Activated CD8-positive, alpha-beta memory T cell treated with anti-CD3 and anti-CD28 coated beads, Interleukin-2, amount 50 U/mL, for 1 hour (primary cell): ENCODE measurements at regions not wholly inside any gene's neighbourhood (a gene's known extent, or its start where the extent isn't known, plus 50 kb on each side); places are given as distances from the start of the nearest gene placed in this dataset.
"Not testable (repeated sequence)": the region's sequence is repeated elsewhere in the genome, so short reads cannot be mapped to it uniquely, and the experiment has no call there.

Experiments
- DNase-seq: peaks from one replicate; pipeline ENCODE4 v3.0.0-alpha.2; 2020; ENCODE audit errors: extremely low read depth

DNA sequence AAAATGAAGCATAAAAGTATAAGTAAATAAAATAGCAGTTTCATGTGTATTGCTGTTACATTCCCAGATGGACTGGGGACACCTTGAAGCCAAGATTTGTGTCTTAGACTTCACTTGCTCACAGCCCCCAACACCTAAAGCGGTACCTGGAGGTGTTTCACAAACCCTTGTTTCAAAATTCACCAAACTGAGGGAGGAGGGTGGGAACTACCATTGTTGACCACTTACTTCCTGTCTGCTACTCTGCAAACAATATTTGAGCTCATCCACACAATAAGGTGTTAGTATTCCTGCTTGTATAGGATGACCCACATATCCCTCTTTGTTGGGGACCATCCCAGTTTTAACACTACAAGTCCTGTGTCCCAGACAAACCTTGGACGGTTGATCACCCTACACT lies 115.9 kb upstream of the SYT6 start:
- DNase-seq: no peak

DNA sequence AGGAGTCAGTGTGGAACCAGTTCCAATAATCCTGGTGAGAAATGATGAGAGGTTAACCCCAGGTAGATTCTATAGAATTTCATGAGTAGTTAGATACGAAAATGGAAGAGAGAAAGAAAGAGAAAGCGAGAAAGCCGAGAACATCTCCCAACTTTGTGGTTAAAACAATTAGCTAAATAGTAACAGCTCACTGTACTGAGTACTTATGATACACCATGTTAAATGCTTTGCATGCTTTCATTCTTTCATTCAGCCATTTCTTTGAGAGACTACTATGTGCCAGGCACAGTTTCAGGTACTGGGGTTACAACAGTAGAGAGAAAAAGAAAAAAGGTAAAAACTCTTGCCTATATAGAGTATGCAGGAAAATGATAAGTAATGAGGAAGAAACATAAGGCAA lies 109.7 kb upstream of the SYT6 start:
- DNase-seq: no peak

DNA sequence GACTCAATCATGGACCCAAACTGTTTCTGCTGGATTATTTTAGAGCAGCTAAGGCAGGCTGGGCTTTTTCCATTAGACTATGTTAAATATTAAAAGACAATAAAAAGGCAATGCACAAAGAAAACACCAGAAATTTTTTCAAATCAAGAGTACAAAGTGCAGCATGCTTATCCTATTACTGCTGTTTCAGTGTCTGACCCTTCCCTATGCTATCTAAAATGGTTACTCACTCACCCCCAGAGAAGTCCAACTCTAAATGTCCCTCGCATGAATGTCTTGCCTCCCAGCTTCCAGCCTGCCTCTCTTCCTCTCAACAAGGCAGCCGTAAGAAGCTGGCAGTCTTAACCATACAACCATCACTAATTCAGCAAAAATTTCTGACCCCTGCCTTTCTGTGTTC lies 108.7 kb upstream of the SYT6 start:
- DNase-seq: no peak

DNA sequence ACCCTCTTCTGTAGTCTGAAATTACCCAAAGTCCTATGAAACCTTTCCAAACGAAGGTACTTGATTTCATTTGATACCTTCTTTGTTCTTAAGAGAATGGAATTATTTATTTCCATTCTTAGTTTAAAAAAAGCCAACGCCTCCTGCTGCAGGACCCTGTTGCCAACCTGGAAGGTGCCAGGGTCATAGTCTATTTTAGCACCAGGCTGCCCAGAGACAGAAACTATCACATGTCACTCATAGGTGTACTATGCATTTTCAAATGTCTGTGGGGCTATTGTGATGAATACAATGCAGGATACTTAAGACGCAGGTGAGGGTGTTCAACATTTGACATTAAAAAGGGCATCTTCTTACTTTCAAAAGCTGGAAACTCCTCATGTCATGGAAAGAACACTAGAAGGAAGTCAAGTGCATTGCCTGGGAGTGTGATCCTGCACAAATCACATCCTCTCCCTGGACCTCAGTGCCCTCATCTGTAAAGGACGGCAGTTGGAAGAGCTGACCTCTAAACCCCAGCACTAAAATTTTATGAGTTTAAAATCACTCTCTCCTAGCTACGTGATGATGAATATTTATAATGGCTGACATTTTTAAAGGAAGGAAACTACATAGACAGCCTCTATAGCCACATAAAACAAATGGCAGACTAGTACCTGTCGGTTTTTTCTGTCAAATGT lies 107.3 kb upstream of the SYT6 start:
- DNase-seq: no peak

DNA sequence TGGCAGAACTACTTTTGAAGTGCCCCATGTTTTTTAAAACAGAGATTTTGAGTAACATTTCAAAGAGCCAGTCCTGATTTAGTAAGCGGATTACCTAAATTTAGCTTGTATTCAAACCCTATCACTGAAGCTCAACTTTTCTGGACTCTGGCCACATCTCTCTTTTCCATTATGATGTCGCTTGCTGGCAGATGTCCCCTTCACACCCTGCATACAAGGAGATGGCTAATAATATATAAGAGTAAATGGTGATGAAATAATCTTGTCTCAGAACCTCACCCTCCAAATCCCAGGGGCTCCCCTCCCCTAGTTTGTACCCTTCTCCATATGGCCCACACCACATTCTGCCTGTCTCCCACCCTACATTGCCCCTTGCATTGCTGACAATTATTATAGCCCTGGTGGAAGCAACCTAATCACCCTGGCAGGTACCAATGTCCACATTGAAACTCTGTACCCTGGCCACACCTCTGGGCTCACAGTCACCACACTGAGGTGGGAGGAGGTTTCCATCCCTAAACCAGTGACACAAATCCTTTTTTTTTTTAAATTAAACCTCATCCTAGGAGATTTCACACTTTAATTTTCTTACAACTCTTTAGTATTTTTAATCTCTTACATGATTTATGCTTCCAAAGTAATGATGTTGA lies 106.0 kb upstream of the SYT6 start:
- DNase-seq: no peak

DNA sequence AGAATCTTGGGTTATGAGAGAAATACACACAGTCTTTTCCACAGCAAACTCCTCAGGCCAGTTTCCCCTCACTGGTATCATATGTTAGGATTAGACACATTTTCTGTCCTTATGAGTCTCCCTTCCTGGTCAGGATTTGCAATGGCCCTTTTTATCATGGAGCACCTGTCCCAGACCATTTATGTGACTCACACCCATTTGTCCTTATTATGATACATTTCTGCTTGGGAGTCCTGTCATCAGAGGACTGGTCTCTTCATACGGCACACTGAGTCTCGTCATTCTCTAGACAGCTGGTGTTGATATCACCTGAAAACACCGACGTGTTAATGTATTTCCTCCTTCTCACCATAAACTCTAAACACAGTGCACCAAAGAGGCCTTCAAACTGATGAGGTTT lies 105.0 kb upstream of the SYT6 start:
- no peak for DNase-seq

DNA sequence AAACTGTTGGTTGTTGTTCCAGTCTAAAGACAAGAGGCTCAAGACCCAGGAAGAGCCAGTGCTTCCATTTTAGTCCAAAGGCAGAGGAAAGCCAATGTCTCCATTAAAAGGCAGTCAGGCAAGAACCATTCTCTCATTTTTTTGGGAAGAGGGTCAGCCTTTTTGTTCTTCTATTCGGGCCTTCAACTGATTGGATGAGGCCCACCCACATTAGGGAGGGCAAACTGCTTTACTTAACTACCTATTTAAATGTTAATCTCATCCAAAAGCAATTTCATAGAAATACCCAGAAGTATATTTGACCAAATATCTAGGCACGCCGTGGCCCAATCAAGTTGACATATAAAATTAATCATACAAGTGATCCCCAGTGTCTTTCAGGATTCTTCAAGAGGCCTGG lies 104.4 kb upstream of the SYT6 start:
- DNase-seq: no peak

DNA sequence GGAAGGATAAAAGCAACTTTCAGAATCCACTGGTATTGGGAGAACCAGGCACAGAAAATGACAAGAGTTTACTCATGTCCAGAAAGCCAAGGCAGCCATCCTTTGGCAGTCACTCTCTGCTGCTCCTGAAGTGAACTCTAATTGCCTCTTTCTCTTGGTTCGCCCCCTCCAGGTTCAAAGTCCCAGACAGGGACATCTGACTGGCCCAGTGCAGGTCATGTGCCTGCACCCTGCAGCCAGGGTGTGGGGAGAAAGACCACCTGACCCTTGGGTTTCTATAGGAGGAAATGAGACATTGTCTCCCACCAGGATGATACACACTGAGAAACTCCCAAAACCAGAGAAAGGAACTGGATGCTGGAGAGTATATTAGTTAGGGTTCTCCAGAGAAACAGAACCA lies 103.9 kb upstream of the SYT6 start:
- DNase-seq: no peak

DNA sequence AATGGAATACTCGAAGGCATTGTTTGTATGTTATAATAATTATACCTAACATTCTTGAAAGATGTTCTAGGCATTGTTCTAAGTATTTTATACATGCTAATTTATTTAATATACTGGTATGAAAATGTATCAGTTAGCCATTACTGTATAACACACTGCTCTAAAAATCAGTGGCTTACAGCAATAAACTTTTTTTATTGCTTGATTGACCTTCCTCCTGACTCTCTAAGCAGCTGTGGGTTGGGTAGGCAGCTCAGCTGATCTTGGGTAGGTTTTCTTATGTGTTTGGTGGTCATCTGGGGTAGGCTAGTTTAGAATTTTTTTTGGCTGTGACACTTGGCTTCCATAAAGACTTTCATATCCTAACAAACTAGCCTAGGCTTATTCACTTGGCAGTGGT lies 100.2 kb upstream of the SYT6 start:
- no peak for DNase-seq

DNA sequence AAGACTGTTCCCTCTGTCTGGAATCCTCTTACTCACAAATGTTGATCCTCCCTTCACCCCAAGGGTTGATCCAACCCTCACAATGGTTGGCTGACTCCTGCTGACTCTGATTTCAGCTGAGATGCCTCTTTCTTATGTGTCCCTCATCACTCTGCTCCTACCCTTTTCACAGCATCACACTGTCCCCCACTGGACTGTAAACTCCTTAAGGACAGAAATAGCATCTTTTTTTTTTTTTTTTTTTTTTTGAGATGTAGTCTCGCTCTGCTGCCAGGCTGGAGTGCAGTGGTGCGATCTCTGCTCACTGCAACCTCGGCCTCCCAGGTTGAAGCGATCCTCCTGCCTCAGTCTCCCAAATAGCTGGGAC lies 97.9 kb upstream of the SYT6 start:
- no peak for DNase-seq

DNA sequence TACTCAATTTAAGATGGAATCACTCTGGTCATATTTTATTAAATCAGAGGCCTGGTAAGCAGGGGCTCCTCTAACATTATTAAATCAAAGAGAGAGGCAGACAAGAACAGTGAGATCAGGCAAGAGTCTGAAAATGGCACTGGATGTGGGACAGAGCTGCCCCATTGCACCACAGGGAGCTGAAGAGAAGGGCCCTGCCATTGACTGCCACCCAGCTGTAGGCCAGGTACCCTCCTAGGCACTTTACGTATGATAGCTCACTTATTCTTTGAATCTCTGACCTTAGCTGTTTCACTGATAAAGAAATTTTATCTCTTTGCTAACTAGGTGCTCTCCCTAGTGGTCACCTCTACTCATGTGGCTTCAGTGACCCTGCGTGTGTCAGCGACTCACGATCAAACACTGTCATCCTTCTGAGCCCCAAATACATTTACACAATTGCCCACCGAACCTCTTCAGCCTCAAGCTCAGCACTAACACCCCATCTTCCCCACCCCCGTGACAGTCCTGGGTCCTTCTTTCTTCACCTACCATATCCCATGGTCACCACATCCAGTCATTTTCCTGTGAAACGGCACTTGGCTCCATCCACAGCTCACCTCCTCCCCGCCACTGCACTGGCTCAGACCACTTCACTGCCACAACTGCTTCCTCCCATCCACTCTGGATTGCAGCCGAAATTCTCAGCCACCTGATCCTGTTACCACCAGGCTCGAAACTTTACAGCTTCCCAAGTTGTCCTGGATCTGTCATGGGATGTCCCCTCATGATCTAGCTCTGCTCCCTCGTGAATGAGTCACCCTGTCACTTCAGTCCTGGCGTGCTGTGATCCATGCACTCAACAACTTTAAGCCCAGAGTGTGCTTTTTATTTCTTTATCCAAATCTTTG lies 97.3 kb upstream of the SYT6 start:
- DNase-seq: no peak

DNA sequence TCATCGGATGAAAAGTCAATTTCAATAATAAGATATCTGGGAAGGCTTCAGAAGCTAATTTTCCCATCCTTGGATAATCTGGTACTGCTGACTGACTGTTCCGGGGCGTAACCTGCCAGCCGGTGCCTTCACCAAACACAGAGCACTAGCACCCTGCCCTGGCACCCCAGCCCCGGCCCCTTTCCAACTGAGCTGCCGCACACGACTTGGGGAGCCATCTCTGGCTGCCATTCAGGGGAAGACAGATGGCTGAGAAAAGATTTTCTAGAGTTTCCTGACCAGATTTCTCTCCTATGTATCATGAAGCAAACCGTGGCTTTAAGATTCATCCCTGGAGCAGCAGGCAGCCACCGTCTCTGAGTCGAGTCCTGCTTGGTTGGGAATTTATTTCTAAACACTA lies 96.0 kb upstream of the SYT6 start:
- no peak for DNase-seq

DNA sequence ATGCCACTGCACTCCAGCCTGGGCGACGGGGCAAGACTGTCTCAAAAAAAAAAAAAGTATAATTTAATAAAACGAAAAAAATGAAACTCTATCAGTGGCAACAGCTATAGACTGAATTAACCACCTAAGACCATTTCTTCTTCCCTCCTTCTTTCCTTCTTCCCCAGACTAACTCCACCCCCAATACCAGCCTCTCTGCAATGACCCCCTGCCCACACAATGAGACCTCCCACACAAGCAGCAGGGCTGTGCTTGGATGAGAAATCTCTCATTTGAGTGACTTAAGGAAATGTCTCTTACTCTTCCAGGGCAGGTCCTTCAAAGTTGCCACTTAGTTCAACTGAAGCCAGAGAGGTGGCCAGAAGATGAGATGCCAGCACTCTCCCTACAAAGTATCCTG lies 94.5 kb upstream of the SYT6 start:
- no peak for DNase-seq

DNA sequence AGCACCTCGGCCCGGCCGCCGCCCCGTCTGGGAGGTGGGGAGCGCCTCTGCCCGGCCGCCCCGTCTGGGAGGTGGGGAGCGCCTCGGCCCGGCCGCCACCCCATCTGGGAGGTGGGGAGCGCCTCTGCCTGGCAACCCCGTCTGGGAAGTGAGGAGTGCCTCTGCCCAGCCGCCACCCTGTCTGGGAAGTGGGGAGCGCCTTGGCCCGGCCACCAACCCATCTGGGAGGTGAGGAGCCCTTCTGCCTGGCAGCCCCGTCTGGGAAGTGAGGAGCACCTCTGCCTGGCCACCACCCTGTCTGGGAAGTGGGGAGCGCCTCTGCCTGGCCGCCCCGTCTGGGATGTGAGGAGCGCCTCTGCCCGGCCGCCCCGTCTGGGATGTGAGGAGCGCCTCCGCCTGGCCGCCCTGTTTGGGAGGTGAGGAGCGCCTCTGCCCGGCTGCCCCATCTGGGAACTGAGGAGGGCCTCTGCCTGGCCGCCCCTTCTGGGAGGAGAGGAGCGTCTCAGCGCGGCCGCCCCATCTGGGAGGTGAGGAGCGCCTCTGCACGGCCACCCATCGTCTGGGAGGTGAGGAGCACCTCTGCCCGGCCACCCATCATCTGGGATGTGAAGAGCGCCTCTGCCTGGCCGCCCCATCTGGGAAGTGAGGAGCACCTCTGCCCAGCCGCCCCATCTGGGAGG lies 89.0 kb upstream of the SYT6 start:
- not testable (repeated sequence) for DNase-seq

DNA sequence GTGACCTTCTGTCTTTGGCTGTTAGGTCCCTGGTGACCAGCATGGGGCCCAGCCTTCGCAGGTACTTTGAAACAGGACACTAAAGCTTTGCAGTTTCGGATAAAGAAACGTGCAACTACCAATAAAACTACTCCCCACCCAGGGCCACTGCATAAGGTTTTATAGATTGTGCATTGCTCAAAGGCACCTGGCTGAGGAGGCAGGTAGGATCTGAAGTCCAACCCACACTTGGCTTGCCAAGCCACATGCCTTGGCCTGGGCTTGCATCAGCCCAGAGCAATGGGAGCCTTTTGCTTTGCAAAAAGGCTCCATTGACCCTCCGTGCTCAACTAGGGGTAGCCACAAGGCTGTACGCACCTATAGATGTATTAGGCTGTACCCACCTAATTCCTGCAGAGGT lies 84.4 kb upstream of the SYT6 start:
- DNase-seq: no peak

DNA sequence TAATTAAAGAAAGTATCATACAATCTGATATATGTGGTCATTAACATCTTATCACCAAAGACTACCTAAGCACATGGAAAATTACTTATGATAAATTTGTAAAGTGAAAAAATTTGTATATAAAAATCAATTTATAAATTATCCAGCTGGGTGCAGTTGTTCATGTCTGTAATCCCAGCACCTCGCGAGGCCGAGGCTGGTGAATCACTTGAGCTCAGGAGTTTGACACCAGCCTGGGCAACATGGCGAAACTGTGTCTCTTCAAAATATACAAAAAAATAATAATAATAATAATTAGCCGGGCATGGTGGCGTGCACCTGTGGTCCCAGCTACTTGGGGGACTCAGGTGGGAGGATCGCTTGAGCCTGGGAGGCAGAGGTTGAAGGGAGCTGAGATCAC lies 82.8 kb upstream of the SYT6 start:
- DNase-seq: no peak

DNA sequence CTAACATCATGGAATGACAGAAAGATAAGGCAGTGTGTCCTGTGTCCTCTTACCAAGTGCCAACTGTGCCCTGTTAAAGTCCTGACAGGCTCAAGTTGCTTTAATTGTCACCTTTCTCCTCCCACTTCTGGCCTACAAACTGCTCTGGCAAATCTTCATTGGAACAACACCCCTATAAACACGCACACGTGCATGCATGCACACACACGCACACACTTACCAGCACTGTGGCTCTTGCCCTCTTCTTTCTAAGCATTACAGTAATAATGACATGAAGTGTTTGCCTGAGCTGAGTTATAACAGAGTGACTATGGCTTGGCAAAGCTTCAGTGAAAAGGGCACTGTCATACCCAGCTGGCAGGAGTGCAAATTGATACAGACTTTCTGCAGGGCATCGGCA lies 82.3 kb upstream of the SYT6 start:
- no peak for DNase-seq

DNA sequence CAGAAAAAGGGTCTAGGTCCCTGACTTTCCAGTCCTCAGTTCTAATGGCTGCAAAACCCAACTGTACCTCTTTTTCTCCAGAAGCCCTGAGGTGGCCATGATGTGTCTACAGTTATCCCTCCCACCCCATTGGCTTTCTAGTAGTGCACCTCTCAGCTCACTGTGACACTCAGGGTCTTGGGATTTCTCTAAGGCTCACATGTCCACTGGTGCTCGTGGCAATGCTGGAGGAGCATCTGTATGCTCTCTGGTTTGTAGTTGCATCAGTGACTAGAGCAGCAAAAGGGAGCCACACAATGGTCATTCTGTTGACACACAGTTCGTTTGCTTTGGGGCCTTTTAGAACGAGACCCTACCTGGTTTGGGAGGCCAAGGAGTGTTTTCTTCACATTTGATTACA lies 81.6 kb upstream of the SYT6 start:
- no peak for DNase-seq

DNA sequence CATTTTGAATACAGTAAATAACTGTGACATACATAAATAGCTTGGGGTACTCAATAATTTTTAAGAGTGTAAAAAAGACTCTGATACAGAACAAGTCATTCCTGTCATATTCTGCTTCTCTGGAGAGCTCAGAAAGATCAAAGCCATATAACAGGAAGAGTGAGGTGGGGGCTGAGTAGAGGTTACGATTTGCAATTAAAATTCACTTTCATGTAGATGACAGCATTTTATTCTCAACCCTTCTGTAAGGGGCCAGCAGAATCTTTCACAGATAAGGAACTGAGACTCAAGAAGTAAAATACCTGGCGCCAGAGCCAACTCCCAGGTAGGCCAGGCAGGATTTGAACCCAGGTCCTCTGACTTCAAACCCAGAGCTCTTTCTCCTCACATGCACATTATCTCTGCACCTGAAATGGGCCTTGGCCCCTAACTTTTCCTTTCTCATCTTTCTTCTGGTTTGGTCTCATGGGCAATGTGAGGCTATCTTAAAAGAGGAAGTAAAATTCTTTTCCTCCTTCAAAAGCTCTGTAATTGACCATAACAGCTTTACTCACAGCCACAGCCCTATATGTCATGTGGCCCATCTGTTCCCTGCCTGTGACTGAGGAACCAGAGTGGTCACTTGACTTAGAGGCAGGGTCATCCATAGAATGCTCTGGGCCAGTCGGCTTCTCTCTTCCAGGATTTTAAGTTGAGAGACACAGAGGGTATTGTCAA lies 80.9 kb upstream of the SYT6 start:
- DNase-seq: no peak

DNA sequence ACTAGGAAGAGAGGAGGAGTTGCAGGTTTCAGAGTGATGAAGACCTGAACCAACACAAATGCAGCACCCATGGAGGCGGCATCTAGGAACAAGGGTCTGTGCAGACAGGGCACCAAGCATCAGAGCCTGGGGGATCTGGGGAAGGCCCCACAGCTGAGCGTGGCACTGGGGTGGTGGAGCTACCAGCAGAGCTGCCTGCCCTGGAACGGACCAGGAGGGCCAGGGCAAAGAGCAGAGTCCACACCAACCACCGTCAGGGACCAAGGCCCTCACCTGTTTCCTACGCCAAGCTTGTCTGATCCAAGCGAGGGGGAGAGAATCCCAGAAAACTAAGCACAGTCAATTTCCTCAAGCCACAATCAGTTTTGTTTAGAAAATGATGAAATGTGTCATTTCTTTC lies 79.0 kb upstream of the SYT6 start:
- no peak for DNase-seq

DNA sequence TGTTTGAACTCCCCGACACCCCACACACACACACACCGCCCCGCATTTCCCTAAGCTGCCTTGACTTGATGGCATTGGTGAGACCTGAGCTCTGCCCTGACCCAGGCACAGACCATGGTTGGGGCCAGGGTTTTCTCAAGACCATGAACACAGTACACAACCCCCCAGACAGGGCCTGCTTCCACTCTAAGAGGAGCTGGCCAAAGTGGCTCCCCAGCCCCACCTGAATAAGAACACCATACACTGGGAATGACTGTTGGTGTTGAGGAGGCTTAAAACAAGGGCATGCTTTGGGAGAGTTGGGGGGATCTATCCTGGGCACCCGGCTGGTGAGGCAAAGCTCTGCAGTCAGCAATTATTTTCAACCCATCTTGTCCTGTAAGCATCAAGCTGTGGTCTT lies 77.6 kb upstream of the SYT6 start:
- DNase-seq: no peak

DNA sequence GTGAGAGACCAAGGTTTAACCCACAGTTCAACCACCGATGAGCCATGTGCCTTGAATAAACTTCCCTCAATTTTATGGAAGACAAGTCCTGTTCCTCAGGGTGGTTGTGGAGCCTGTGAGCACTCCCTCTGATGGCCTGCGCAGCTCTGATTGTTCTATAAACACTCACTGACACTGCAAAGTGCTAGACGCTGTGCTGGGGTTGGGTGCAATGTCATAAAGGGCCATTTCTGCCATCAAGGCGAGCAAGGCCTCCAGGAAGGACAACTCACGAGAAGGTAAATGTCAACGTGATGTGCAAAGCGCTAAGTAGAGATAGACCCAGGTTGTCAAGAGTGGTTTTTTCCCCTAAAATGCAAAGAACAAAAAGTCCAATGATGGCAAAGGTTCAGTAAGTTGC lies 75.7 kb upstream of the SYT6 start:
- no peak for DNase-seq
